GM21786 (cell line): ENCODE measurements at regions not wholly inside any gene's neighbourhood (a gene's known extent, or its start where the extent isn't known, plus 50 kb on each side); places are given as distances from the start of the nearest gene placed in this dataset.

Experiments
- ATAC-seq: cut with Tn5 transposase; IDR thresholded peaks from one replicate; pipeline ENCODE4 v1.9.1; 2021; ENCODE audit not compliant: unreplicated experiment

- ATAC-seq = no peak
These were observed 1778.9 kb upstream of the SEL1L start for GRCh38 chr14:83312511-83312910.

- no peak for ATAC-seq
These were observed 1781.1 kb upstream of the SEL1L start for GRCh38 chr14:83314764-83315163.

- no peak for ATAC-seq
These were observed 1782.7 kb upstream of the SEL1L start for GRCh38 chr14:83316356-83316755.

- ATAC-seq = no peak
These were observed 1787.2 kb upstream of the SEL1L start for GRCh38 chr14:83320837-83321236.

GRCh38 chr14:83331513-83331912 is 1797.9 kb upstream of the SEL1L start:
- no peak for ATAC-seq

- ATAC-seq = no peak
These were observed 1808.9 kb upstream of the SEL1L start for GRCh38 chr14:83342590-83342989.

- ATAC-seq = no peak
These were observed 1814.2 kb upstream of the SEL1L start for GRCh38 chr14:83347874-83348273.

- ATAC-seq = no peak
These were observed 1822.0 kb upstream of the SEL1L start for GRCh38 chr14:83355609-83356008.

GRCh38 chr14:83356080-83356479 is 1822.4 kb upstream of the SEL1L start:
- no peak for ATAC-seq

- ATAC-seq = no peak
These were observed 1838.6 kb upstream of the SEL1L start for GRCh38 chr14:83372271-83372670.

GRCh38 chr14:83379436-83379835 is 1845.8 kb upstream of the SEL1L start:
- no peak for ATAC-seq

- no peak for ATAC-seq
These were observed 1850.6 kb upstream of the SEL1L start for GRCh38 chr14:83384253-83384652.

- ATAC-seq = no peak
These were observed 1861.7 kb upstream of the SEL1L start for GRCh38 chr14:83395321-83395720.

- ATAC-seq = no peak
These were observed 1882.8 kb upstream of the SEL1L start for GRCh38 chr14:83416476-83416875.

- ATAC-seq = no peak
These were observed 1885.8 kb upstream of the SEL1L start for GRCh38 chr14:83419420-83419819.

- ATAC-seq = no peak
These were observed 1888.1 kb upstream of the SEL1L start for GRCh38 chr14:83421711-83422110.

- no peak for ATAC-seq
These were observed 1891.5 kb upstream of the SEL1L start for GRCh38 chr14:83425138-83425537.

GRCh38 chr14:83425706-83426105 is 1892.1 kb upstream of the SEL1L start:
- ATAC-seq = no peak

- no peak for ATAC-seq
These were observed 1900.0 kb upstream of the SEL1L start for GRCh38 chr14:83433618-83434017.

GRCh38 chr14:83441801-83442200 is 1908.1 kb upstream of the SEL1L start:
- no peak for ATAC-seq

- no peak for ATAC-seq
These were observed 1921.9 kb upstream of the SEL1L start for GRCh38 chr14:83455561-83455960.

- ATAC-seq = no peak
These were observed 1927.9 kb upstream of the SEL1L start for GRCh38 chr14:83461521-83461920.

- no peak for ATAC-seq
These were observed 1929.1 kb upstream of the SEL1L start for GRCh38 chr14:83462759-83463158.
